Epithelial cell of esophagus (primary cell): ENCODE measurements at regions not wholly inside any gene's neighbourhood (a gene's known extent, or its start where the extent isn't known, plus 50 kb on each side); places are given as distances from the start of the nearest gene placed in this dataset.

Source experiments
- DNase-seq: peaks from one replicate; pipeline ENCODE4 v3.0.0; 2010; ENCODE audit warnings: low read depth
- H3K4me3 ChIP-seq: 2 replicates; pipeline ENCODE4 v1.5.1; 2011; ENCODE audit warnings: mild to moderate bottlenecking, low read length, control low read depth
- TF ChIP-seq, protein P1 (sequence below): IDR thresholded peaks from 2 replicates; pipeline ENCODE4 v1.5.1; 2011; ENCODE audit warnings: low read depth, mild to moderate bottlenecking, low read length, control low read depth, inconsistent platforms; ENCODE audit not compliant: insufficient read depth; ENCODE audit errors: missing control alignments

DNA sequence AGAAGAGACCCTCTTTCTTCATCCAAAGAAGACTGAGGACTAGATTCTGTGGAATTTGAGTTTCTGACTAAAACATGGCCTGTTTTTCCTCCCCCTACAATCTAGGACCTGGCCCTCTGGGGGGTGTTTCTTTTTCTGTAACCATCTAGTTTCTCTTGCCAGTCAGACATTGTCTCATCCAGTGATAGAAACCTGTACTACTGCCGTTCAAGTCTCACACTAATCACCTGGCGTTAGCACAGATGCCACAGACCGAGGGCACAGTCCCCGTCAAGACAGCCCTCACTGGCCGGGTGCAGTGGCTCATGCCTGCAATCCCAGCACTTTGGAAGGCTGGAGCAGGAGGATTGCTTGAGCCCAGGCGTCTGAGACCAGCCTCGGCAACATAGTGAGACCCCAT, 126.9 kb upstream of the NDUFV2 start:
- no peak overlapping the region for H3K4me3 ChIP-seq
- no peak for DNase-seq
- TF ChIP-seq, protein P1, sequence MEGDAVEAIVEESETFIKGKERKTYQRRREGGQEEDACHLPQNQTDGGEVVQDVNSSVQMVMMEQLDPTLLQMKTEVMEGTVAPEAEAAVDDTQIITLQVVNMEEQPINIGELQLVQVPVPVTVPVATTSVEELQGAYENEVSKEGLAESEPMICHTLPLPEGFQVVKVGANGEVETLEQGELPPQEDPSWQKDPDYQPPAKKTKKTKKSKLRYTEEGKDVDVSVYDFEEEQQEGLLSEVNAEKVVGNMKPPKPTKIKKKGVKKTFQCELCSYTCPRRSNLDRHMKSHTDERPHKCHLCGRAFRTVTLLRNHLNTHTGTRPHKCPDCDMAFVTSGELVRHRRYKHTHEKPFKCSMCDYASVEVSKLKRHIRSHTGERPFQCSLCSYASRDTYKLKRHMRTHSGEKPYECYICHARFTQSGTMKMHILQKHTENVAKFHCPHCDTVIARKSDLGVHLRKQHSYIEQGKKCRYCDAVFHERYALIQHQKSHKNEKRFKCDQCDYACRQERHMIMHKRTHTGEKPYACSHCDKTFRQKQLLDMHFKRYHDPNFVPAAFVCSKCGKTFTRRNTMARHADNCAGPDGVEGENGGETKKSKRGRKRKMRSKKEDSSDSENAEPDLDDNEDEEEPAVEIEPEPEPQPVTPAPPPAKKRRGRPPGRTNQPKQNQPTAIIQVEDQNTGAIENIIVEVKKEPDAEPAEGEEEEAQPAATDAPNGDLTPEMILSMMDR, result no peak

DNA sequence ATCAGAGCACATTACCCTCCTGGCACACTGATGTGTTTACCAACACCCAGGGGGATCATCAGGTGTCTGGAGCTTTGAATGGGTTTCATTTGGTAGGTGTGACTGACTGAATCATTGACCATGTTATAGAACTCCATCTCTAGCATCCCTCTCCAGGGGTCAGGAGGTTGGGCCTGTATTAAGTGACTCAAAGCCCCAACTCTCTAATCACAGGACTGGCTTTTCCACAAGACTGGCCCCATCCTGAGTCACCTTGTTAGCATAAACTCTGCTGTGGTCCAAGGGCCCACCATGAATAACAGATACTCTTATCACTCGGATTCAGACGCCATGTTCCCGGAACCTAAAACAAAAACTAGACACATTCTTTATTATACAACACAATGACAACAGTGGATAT, 125.9 kb upstream of the NDUFV2 start:
- no peak overlapping the region for H3K4me3 ChIP-seq
- no peak for DNase-seq
- TF ChIP-seq, protein P1, result no peak

DNA sequence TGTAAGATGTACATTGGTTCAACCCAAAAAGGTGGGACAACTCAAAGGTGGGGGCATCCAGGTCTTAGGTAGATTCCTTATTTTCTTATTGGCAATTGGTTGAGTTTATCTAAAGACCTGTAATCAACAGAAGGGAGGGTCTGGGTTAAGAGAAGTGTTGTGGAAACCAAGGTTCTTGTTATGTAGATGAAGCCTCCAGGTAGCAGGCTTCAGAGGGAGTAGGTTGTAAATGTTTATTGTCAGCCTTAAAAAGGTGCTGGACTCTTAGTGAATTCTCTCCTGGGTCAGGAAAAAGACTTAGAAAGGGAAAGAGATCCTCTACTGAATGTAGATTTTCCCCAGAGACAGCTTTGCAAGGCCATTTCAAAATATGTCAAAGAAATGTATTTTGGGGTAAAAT, 125.3 kb upstream of the NDUFV2 start:
- no peak overlapping the region for H3K4me3 ChIP-seq
- TF ChIP-seq, protein P1, result no peak

DNA sequence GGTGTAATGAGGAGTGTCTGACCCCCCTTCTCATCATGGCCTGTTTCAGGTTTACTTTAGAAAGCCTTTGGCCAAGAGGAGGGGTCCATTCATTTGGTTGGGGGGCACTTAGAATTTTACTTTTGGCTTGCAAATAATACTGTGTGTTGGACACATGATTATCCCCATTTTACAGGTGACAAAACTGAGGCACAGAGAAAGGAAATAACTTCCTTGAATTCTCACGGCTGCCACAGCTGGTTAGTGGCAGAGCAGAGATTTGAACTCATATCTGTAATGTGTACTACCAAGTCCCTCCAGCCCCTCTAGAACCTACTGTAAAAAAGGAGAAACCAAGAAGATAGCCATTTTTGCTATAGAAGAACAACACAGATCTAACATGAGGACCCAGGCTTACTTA, 124.8 kb upstream of the NDUFV2 start:
- DNase-seq, result no peak
- H3K4me3 ChIP-seq, result no peak overlapping the region
- TF ChIP-seq, protein P1, result no peak

More for the DNA sequence above, 125.3 kb upstream of the NDUFV2 start:
- no peak for DNase-seq

DNA sequence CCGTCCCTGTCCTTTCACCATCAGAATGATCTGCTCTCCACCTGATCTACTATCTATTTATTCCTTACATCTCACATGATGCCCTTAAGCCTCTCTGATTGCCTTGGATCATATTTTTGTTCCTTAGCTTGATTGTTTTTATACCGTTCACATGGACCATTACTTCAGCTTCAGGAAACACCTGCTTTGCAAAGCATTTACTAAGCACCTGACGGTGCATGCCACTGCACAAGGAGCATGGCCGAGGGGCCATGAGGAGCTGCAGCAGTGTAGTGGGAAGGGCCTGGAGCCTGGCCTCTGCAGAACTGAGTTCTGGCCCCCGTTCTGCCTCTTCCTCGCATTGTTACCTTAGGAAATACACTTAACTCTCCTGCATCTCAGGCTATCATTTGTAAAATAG, 124.1 kb upstream of the NDUFV2 start:
- no peak overlapping the region for H3K4me3 ChIP-seq
- TF ChIP-seq, protein P1, result no peak
- no peak for DNase-seq

DNA sequence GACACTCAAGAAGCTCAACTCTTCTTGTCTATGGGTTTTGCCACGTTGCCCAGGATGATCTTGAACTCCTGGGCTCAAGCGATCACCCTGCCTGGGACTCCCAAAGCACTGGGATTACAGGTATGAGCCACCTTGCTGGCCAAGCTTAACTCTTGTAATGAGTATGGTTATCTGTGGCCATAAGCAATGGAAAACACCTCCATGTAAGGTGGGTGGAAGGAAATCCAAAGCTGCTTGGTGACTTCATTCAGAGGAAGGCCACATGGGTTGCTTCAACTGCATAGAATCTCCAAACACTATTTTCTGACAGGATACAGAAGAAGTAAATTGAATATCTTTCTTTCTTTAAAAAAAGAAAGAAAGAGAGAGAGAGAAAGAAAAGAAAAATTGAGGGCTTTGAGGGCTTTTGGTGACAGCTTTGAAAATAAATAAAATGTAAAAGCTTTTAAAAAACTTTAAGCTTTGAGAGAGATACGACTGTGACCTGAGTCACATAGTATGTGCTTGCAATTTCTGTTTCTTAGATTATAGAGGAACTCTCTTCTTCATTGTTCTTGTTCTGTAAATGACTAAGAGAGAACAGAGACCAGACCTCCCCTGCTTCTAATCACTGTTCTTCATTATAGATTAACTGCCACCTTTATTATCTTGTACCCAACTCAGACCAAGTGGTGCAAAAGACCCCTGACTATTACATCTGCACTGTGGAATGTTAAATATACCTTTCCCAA, 123.1 kb upstream of the NDUFV2 start:
- no peak overlapping the region for H3K4me3 ChIP-seq
- TF ChIP-seq, protein P1, result no peak
- no peak for DNase-seq

DNA sequence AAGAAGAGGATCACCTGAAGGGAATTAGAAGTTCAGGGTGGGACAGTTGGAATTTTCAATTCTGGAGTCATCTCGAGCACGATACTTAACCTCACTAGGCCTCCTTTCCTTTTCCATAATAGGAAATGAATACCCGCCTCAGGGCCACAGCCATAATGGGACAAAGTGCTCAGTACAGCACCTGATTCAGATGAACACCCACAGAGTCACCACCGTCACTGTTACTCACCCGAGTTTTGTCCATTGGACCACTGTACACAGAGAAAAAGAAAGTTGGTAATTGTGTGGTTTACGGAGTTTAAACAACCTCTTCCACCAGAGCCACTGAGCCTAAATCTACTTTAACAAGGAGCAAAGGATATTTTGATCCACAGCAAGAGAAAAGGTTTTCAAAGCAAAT, 122.0 kb upstream of the NDUFV2 start:
- TF ChIP-seq, protein P1, result no peak
- DNase-seq, result no peak
- H3K4me3 ChIP-seq, result no peak overlapping the region
